ENCODE measurements at regions not wholly inside any gene's neighbourhood (a gene's known extent, or its start where the extent isn't known, plus 50 kb on each side); places are given as distances from the start of the nearest gene placed in this dataset.

GRCh38 chr3:144548346-144548745 is 576.7 kb downstream of the DIPK2A start:
- Histone ChIP-seq H3K27ac (ENCODE audit: low read depth, low read length, poor library complexity, severe bottlenecking) (no peak overlapping the region), H3K9ac (ENCODE audit: low read length) (no peak overlapping the region), H3K4me1 (ENCODE audit: insufficient read depth, low read length, severe bottlenecking) (no peaks in the 10 kb centered on the region), H3K4me3 (ENCODE audit: low read depth, low read length, poor library complexity, severe bottlenecking) (no peak overlapping the region), H3K4me2 (ENCODE audit: low read length) (no peak overlapping the region), H2AFZ (ENCODE audit: low read length) (no peak overlapping the region), H4K20me1 (ENCODE audit: insufficient read depth, low read length) (no peaks in the 10 kb centered on the region), H3K9me2 (ENCODE audit: low read depth, low read length) (0 out of 2 replicates have a peak, but pooled peaks cover 4% of the 10 kb centered on the region), H3K9me3 (ENCODE audit: low read length) (no peaks in the 10 kb centered on the region), H3K27me3 (ENCODE audit: insufficient read depth, low read length) (no peaks in the 10 kb centered on the region), H3K36me3 (ENCODE audit: insufficient read depth, low read length) (no peaks in the 10 kb centered on the region), H3K79me2 (ENCODE audit: insufficient read depth, low read length) (no peaks in the 10 kb centered on the region), H3F3A (ENCODE audit: insufficient read depth, low read length) (no peaks in the 10 kb centered on the region)
- TF ChIP-seq CTCF (IDR thresholded peaks at IDR 0.05; ENCODE audit: low read length), result no peak

- Histone ChIP-seq H3K4me1 (ENCODE audit: insufficient read depth, low read length, severe bottlenecking) (no peaks in the 10 kb centered on the region), H2AFZ (ENCODE audit: low read length) (no peak overlapping the region), H3K36me3 (ENCODE audit: insufficient read depth, low read length) (no peaks in the 10 kb centered on the region), H3K9me3 (ENCODE audit: low read length) (no peaks in the 10 kb centered on the region), H3K27me3 (ENCODE audit: insufficient read depth, low read length) (no peaks in the 10 kb centered on the region), H4K20me1 (ENCODE audit: insufficient read depth, low read length) (no peaks in the 10 kb centered on the region), H3K79me2 (ENCODE audit: insufficient read depth, low read length) (no peaks in the 10 kb centered on the region), H3K4me2 (ENCODE audit: low read length) (no peak overlapping the region), H3K9me2 (ENCODE audit: low read depth, low read length) (0 out of 2 replicates have a peak, but pooled peaks cover 4% of the 10 kb centered on the region), H3K9ac (ENCODE audit: low read length) (no peak overlapping the region), H3K4me3 (ENCODE audit: low read depth, low read length, poor library complexity, severe bottlenecking) (no peak overlapping the region), H3F3A (ENCODE audit: insufficient read depth, low read length) (no peaks in the 10 kb centered on the region), H3K27ac (ENCODE audit: low read depth, low read length, poor library complexity, severe bottlenecking) (no peak overlapping the region)
- TF ChIP-seq EZH2 (IDR thresholded peaks at IDR 0.05; ENCODE audit: borderline replicate concordance, low read length) (no peak), CTCF (IDR thresholded peaks at IDR 0.05; ENCODE audit: low read length) (no peak)
These were observed 577.5 kb downstream of the DIPK2A start for GRCh38 chr3:144549166-144549565.

GRCh38 chr3:144552346-144553057 is 580.9 kb downstream of the DIPK2A start:
- no peaks in the 10 kb centered on the region for H3K36me3 ChIP-seq (ENCODE audit: insufficient read depth, low read length)
- no peaks in the 10 kb centered on the region for H4K20me1 ChIP-seq (ENCODE audit: insufficient read depth, low read length)
- H3K27me3 ChIP-seq (ENCODE audit: insufficient read depth, low read length), result no peaks in the 10 kb centered on the region
- no peaks in the 10 kb centered on the region for H3K79me2 ChIP-seq (ENCODE audit: insufficient read depth, low read length)
- no peaks in the 10 kb centered on the region for H3F3A ChIP-seq (ENCODE audit: insufficient read depth, low read length)
- no peak overlapping the region for H3K4me3 ChIP-seq (ENCODE audit: low read depth, low read length, poor library complexity, severe bottlenecking)
- no peaks in the 10 kb centered on the region for H3K9me2 ChIP-seq (ENCODE audit: low read depth, low read length)
- H3K9me3 ChIP-seq (ENCODE audit: low read length), result no peaks in the 10 kb centered on the region
- H3K9ac ChIP-seq (ENCODE audit: low read length), result no peak overlapping the region
- H3K4me2 ChIP-seq (ENCODE audit: low read length), result no peak overlapping the region
- H3K27ac ChIP-seq (ENCODE audit: low read depth, low read length, poor library complexity, severe bottlenecking), result no peak overlapping the region
- H2AFZ ChIP-seq (ENCODE audit: low read length), result no peak overlapping the region
- TF ChIP-seq EZH2 (IDR thresholded peaks at IDR 0.05; ENCODE audit: borderline replicate concordance, low read length) (no peak), CTCF (IDR thresholded peaks at IDR 0.05; ENCODE audit: low read length) (no peak)
- no peaks in the 10 kb centered on the region for H3K4me1 ChIP-seq (ENCODE audit: insufficient read depth, low read length, severe bottlenecking)
